Keratinocyte (primary cell): ENCODE measurements at regions not wholly inside any gene's neighbourhood (a gene's known extent, or its start where the extent isn't known, plus 50 kb on each side); places are given as distances from the start of the nearest gene placed in this dataset.

Source experiments
- EZH2 ChIP-seq: IDR thresholded peaks from one replicate; pipeline ENCODE4 v1.6.1; 2012; ENCODE audit warnings: inconsistent platforms, mild to moderate bottlenecking, low read length, moderate library complexity
- TF ChIP-seq, protein P1 (sequence below), 3 experiments: IDR thresholded peaks in 1 of 3; conservative IDR thresholded peaks in 1 of 3; optimal IDR thresholded peaks in 1 of 3; 2 replicates in 2 of 3; 3 replicates in 1 of 3; pipeline versions ENCODE3 to v1.5.1; 2011; ENCODE audit warnings: low read length in 3 of 3, mild to moderate bottlenecking in 3 of 3, moderate library complexity in 2 of 3, control low read depth in 1 of 3, inconsistent platforms in 1 of 3; ENCODE audit not compliant: insufficient read depth in 2 of 3; ENCODE audit errors: extremely low read depth in 1 of 3

DNA sequence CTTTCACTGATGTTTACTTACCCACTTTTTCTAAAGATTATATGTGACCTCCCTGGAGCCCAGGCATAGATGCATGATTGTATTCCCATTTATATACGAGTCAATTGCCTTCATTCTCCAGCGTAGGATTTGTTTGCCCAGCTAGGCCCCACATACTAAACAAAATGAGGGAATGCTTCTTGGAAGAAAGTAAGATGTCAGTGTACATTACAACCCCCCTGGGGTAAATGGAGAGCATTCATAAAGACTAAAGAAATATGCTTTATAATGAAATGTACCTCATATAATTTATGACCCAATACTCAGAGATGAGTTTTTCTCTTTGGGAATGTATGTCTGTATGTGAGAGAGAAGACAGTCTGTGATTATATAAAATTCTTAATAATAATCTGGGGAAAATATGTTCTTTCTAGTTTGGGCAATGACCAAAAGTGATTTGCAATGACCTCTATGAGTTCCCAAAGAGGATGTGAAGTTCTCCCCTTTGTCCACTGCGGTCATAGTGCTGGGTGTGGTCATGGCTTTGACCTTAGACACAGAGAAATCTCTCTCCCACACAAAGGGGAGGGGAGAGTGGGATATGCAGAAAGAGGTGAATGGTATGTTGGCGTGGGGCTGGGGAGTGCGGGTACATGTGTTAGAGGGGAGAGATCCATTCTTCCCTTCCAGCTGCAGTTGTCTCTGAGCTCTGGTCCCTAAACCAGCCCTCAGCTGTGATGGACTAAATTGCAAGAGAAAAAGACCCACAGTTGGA lies 175.6 kb downstream of the EN1 start:
- TF ChIP-seq, protein P1, sequence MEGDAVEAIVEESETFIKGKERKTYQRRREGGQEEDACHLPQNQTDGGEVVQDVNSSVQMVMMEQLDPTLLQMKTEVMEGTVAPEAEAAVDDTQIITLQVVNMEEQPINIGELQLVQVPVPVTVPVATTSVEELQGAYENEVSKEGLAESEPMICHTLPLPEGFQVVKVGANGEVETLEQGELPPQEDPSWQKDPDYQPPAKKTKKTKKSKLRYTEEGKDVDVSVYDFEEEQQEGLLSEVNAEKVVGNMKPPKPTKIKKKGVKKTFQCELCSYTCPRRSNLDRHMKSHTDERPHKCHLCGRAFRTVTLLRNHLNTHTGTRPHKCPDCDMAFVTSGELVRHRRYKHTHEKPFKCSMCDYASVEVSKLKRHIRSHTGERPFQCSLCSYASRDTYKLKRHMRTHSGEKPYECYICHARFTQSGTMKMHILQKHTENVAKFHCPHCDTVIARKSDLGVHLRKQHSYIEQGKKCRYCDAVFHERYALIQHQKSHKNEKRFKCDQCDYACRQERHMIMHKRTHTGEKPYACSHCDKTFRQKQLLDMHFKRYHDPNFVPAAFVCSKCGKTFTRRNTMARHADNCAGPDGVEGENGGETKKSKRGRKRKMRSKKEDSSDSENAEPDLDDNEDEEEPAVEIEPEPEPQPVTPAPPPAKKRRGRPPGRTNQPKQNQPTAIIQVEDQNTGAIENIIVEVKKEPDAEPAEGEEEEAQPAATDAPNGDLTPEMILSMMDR (optimal IDR thresholded peaks at IDR 0.05 in 1 of 3, IDR thresholded peaks at IDR 0.05 in 1 of 3, conservative IDR thresholded peaks at IDR 0.05 in 1 of 3; ENCODE audit: extremely low read depth in 1 of 3, insufficient read depth in 2 of 3, low read length in 3 of 3), result no peak
- no peak for TF ChIP-seq EZH2
